ENCODE measurements at regions not wholly inside any gene's neighbourhood (a gene's known extent, or its start where the extent isn't known, plus 50 kb on each side); places are given as distances from the start of the nearest gene placed in this dataset.

GRCh38 chr1:70896224-70896623 is 151.4 kb downstream of the PTGER3 start:
- peak; percentile 45 for TF ChIP-seq CTCF (IDR thresholded peaks at IDR 0.05; ENCODE audit: low read depth, low read length)
- TF ChIP-seq EZH2phosphoT487 (IDR thresholded peaks at IDR 0.05; ENCODE audit: low read depth): no peak
